ENCODE measurements at regions not wholly inside any gene's neighbourhood (a gene's known extent, or its start where the extent isn't known, plus 50 kb on each side); places are given as distances from the start of the nearest gene placed in this dataset.

DNA sequence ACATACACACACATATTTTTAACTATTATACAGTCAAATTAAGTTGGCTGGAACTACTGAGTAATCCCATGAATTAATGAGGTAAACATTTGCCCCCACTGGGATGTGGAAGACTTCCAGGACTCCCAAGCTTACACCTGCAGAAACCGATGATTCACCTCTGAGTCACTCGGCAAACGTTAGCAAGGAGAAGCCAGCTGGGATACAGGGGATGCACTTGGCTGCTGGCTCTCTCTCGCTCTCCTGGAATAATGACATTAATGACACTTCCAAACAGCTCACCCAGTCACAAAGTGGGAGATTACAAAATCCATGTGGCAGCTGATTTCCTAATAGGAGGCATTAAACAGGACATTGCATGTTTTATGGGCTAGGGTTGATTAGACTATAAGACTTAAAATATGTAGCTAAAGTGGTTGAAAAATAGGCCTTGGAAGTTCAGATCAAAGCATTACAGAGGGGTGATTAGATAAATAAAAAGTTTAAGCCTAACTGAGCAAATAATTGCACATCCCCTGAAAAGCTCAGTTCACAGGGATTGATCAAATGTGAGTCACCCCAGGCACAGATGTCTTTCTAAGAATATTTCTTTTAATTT is 500.9 kb downstream of the SOX2 start:
- no peak overlapping the region for H3K27ac ChIP-seq

DNA sequence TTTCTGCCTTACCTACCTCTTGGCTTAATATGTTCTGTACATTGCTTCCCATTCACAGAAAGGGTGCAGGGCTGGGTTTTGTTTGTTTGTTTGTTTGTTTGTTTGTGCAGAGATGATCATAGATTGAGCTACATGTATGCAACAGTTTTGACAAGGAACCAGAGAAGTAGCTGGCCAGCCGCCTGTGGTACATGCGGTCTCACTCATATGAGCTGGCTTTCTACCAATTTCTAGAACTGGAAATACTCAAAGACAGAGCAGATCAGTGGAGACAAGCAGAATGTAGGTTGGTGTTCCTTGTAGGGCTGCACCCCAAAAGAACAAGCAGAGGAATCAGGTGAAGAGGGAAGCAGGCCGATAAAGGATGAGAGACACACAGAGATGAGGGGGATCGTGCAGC is 502.7 kb downstream of the SOX2 start:
- TF ChIP-seq ZFX (IDR thresholded peaks at IDR 0.05) = no peak
- TF ChIP-seq, protein P1, sequence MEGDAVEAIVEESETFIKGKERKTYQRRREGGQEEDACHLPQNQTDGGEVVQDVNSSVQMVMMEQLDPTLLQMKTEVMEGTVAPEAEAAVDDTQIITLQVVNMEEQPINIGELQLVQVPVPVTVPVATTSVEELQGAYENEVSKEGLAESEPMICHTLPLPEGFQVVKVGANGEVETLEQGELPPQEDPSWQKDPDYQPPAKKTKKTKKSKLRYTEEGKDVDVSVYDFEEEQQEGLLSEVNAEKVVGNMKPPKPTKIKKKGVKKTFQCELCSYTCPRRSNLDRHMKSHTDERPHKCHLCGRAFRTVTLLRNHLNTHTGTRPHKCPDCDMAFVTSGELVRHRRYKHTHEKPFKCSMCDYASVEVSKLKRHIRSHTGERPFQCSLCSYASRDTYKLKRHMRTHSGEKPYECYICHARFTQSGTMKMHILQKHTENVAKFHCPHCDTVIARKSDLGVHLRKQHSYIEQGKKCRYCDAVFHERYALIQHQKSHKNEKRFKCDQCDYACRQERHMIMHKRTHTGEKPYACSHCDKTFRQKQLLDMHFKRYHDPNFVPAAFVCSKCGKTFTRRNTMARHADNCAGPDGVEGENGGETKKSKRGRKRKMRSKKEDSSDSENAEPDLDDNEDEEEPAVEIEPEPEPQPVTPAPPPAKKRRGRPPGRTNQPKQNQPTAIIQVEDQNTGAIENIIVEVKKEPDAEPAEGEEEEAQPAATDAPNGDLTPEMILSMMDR (conservative IDR thresholded peaks at IDR 0.05) = no peak
- no peak overlapping the region for H3K27ac ChIP-seq

More for the DNA sequence above, 500.9 kb downstream of the SOX2 start:
- no peak for TF ChIP-seq ZFX (IDR thresholded peaks at IDR 0.05)
- TF ChIP-seq, protein P1 (conservative IDR thresholded peaks at IDR 0.05) = no peak

DNA sequence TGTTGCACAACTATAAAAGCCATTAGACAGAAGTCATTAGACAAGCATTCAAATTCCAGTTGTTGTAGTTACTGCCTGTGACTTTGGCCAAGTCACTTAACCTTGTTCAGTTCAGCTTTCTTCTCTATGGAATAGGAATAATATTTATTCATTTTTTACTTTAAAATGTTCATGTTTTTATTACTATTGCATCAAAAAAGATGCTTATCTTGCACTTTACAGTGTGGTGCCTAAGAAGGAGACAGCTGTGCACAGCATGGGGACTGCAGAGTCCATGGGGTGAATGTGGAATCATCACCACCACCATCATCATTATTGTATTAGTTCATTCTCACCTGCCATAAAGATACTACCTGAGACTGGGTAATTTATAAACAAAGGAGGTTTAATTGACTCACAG is 504.2 kb downstream of the SOX2 start:
- TF ChIP-seq, protein P1 (conservative IDR thresholded peaks at IDR 0.05) = no peak
- TF ChIP-seq ZFX (IDR thresholded peaks at IDR 0.05) = no peak
- no peak overlapping the region for H3K27ac ChIP-seq

DNA sequence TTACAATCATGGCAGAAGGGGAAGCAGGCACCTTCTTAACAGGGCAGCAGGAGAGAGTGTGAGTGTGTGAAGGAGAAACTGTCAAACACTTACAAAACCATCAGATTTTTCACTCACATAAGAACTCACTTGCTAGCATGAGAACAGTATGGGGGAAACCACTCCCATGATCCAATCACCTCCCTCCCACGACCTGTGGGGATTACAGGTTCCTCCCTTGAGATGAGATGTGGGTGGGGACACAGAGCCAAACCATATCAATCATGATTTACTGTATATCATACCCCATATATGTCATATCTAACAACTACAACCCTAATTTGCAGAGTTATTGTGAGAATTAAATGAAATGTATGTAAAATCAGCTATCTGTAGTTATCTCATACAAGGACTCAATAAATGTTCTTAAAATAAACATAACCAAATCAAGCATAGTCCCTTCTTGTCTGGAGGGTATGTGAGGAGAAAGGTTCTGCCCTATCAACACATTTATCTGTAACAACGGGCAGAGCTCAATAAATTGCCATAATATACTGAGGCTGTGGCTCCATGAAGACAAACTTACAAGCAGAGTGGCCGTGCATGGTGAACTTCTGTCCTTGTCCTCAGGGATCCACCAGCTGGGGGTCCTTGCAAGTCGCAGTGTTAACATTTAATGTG is 504.7 kb downstream of the SOX2 start:
- no peak for TF ChIP-seq ZFX (IDR thresholded peaks at IDR 0.05)
- TF ChIP-seq, protein P1 (conservative IDR thresholded peaks at IDR 0.05) = no peak
- no peak overlapping the region for H3K27ac ChIP-seq

DNA sequence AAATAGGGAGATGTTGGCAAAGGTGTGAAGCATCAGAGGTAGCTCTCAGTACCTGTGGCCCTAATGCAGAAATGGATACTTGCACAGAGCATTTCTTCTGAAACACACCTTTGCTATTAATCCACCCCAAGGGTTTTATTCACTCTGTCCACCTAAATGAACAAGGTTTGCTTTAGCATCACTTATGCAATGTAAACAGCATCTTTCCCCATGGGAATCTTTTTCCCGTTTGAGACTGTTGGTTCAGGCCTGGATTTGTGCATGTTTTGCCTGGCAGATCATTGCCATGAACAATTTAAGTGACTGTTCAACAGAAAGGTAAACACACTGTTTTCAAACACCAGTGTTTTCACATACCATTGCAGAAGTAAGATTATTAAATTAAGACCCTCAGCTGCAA is 508.3 kb downstream of the SOX2 start:
- no peak overlapping the region for H3K27ac ChIP-seq
- no peak for TF ChIP-seq ZFX (IDR thresholded peaks at IDR 0.05)
- TF ChIP-seq, protein P1 (conservative IDR thresholded peaks at IDR 0.05) = no peak

DNA sequence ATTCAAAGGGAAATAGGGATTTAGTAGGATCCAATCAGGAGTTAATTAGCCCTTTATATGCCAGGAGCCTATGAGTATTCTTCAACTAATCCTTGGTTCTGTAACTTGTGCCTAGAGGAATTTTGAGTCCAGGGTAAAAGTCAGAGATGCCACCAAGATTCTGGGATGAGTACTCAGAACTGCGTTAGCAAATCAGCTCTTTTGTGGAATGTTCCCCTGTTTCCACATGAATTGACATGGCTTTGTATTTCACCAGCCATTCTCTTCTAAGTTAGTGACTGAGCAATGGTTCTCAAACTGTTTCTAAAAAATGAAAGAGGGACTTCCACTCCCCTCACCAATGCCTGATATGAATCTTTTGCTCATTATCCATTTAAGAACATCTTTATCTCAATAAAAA is 508.7 kb downstream of the SOX2 start:
- no peak overlapping the region for H3K27ac ChIP-seq
- TF ChIP-seq, protein P1 (conservative IDR thresholded peaks at IDR 0.05) = no peak
- no peak for TF ChIP-seq ZFX (IDR thresholded peaks at IDR 0.05)

DNA sequence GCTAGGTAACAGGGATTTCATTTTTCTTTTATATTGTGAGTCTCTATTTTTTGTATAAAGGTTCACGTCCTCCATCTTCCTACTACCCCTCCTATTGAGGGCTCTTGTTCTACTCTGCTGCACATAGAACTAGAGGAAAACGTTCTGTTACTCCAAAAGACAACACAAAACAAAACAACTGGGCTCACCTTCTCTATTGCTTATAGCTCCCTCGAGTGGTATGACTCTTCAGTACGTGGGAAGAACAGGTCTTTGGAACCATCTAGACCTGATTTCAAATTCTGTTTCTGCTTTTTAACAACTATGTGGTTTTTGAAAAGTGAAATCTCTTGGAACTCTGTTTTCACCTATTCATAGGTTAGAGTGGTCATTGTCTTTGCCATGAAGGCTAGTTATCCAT is 515.3 kb downstream of the SOX2 start:
- TF ChIP-seq ZFX (IDR thresholded peaks at IDR 0.05) = no peak
- TF ChIP-seq, protein P1 (conservative IDR thresholded peaks at IDR 0.05) = 0 out of 2 replicates have a peak, but pooled peaks have one; percentile 6
- H3K27ac ChIP-seq = no peak overlapping the region

Data from C4-2B (cell line).